ENCODE measurements at regions not wholly inside any gene's neighbourhood (a gene's known extent, or its start where the extent isn't known, plus 50 kb on each side); places are given as distances from the start of the nearest gene placed in this dataset.
A peak's percentile ranks its signal among the peaks of the same experiment; 100 is the strongest.

DNA sequence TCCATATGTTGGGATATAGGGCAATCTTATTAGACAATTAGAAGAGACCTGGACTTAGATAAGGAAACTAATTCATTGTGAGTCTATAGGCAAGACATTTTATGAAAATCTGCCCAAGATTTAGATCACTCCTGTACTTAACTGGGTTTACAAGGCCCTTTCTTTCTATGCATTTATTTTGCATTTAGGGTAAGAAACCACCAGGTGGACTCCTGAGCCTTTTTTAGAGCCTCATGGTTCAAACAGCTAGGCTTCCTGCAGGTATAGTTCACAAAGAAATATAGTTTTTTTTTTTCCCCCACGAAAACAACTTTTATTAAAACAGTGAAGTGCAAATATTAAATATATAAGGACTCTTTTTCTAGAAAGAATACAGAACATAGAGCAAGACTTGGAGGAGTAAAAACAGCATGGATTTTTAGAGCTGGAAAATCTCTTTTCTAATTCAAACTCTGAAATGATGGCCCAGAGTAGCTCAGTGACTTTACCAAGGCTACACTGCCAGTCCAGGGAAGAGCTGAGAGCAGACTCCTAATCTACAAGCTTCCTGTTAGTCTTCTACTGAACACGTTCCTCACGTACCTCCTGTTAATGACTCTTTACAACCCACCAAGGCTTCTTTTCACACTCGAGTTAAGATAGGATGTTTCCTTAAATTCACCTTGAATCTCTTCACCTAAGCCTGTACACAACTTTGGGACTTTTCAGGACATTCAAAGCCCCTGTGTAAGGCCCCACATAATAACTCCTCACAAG is 400.9 kb upstream of the ATP11B start:
- TF ChIP-seq, protein P1, sequence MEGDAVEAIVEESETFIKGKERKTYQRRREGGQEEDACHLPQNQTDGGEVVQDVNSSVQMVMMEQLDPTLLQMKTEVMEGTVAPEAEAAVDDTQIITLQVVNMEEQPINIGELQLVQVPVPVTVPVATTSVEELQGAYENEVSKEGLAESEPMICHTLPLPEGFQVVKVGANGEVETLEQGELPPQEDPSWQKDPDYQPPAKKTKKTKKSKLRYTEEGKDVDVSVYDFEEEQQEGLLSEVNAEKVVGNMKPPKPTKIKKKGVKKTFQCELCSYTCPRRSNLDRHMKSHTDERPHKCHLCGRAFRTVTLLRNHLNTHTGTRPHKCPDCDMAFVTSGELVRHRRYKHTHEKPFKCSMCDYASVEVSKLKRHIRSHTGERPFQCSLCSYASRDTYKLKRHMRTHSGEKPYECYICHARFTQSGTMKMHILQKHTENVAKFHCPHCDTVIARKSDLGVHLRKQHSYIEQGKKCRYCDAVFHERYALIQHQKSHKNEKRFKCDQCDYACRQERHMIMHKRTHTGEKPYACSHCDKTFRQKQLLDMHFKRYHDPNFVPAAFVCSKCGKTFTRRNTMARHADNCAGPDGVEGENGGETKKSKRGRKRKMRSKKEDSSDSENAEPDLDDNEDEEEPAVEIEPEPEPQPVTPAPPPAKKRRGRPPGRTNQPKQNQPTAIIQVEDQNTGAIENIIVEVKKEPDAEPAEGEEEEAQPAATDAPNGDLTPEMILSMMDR (conservative IDR thresholded peaks at IDR 0.05) = peak; percentile 13; the same call in 1 of the 2 replicates
- TF ChIP-seq ZFX (IDR thresholded peaks at IDR 0.05) = no peak

Data from C4-2B (cell line).